A172 (cell line): ENCODE measurements at regions not wholly inside any gene's neighbourhood (a gene's known extent, or its start where the extent isn't known, plus 50 kb on each side); places are given as distances from the start of the nearest gene placed in this dataset.
"Not testable (repeated sequence)": the region's sequence is repeated elsewhere in the genome, so short reads cannot be mapped to it uniquely, and the experiment has no call there.

ENCODE experiments used
- DNase-seq: peaks from one replicate; pipeline ENCODE4 v3.0.0-alpha.2; 2015; ENCODE audit warnings: low spot score

DNA sequence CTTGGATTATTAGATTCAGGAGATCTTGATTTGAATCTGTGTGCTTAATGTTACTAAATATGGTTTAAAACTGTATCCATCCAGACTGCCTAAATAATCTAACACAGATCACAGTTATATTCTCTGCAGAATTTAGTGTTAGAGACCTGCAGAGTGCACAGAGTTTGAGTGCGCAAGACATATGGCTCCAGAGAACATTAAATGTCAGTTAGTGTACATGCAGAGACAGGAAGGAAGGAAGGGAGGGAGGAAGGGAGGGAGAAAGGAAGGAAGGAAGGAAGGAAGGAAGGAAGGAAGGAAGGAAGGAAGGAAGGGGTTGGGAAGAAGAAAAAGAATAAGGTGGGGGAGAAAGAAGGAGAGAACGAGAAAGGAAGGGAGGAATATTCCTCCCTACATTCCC, 210.0 kb upstream of the COX7C start:
- no peak for DNase-seq

DNA sequence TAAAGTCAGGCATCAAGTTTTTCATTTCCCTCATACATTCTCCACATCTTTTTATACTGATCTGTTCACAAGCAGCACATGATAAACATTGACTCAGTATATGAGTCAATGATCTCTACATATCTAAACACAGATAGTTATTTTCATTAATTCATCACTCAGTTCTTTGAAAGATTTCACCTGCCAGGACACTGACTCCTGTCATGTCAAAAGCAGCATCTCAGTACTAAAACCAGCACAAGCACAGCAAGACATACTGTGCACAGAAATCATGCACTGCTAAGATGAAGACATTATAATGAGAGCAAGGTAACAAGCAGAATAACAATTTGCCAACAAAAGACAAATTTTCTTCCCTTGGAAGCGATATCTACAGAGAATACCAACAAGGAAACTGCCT, 206.1 kb upstream of the COX7C start:
- no peak for DNase-seq

DNA sequence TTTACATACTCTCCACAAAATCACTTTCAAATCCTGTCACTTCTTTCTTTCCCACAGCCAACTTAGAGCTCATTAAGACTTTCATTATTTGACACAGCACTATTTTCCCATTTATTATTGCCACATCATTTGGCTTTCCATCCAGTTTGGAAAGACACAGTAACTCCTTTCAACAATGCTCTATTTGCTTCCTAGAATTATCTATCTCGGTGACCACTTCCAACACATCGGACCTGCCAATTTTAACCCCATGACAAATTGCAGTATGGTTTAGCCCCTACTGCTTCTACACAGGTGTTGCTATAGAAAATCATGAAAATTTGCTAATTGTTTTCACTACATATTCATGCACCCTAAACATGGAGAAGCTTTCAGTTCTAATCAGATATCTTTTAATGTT, 190.6 kb upstream of the COX7C start:
- DNase-seq: no peak

DNA sequence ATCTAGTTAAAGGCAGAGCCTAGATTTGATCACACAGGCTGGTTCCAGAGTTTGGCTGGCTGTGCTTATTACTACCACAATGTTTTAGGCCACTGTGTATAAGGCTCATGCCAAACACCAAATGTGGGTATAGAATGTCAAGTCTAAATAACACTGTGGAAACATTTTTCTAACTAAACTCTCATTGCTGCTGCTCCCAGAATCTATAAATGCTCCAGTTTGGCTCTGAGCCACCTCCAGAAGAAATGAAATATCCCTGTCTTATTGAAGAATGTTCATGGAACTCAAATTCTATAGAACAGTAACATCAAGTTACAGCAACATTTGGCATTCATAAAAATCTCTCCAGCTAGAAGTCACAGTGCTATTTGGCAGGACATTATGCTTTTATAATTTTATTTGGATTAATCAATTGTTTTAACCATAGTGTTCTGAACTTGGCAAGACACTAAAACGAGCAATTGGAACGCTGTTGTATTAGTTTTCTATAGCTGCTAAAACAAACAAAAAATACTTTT, 178.1 kb upstream of the COX7C start:
- no peak for DNase-seq

DNA sequence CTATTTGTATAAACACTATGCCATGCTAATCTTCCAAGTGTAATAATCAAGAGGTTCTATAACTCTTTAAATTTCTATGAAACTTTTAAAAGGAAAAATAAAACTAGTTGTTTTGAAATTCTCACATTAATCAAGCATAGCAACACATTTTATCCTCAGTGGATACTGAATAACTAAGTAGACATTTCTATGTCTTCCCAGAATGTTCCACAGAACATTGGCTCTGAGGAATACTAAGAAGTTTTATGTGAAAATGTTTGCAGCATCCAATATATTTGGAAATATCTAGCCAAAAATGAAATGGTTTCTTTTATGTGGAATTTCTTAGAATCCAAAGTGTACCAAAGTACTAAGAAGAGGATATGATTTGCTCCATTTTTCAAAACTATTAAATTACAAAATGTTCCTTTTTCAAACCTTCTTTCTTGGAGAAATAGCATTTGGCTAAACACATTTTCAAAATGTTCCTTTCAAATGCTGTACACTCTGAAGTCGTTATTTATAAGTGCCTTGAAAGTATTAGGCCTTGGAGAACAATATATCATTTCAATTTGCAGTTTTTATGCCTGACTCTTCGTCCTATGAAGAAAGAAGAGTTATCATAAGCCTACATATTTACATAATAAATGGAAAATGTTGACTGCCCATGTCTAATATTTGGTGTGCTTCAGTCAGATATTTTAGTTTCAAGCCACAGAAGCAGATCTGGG, 175.6 kb upstream of the COX7C start:
- DNase-seq: no peak

DNA sequence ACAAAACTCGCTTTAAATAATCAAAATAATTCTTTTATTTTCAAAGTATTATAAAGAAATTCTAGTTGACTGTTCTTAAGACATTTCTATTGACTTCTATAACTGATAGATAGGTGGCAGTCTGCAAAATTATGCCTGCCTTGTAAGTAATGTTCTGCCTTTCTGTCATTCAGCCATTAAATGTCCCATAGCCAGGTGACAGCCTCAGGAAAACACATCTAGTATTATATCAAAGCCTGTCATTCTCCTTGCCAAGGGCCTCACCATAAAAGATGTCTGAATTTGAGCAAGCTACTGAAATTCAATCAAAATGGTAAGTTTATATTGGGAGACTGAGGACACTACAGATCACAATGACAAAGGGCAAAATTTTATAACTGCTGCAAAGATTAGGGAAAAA, 170.4 kb upstream of the COX7C start:
- DNase-seq: no peak

DNA sequence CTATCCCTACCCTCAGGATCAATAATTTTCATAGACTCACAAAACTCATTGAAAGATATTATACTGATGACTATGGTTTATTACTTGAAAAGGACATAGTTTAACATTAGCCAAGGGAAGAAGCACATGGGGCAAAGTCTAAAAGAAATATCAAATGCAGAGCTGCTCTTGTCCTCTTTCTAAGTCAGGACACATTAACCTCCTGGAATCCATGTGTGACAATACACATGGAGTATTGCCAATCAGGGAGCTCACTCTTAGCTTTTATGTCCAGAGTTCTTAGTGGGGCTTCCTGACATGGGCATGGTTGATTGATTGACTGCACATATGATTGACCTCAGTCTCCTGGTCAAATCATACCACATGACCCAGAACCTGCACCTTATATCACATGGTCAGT, 165.5 kb upstream of the COX7C start:
- no peak for DNase-seq

DNA sequence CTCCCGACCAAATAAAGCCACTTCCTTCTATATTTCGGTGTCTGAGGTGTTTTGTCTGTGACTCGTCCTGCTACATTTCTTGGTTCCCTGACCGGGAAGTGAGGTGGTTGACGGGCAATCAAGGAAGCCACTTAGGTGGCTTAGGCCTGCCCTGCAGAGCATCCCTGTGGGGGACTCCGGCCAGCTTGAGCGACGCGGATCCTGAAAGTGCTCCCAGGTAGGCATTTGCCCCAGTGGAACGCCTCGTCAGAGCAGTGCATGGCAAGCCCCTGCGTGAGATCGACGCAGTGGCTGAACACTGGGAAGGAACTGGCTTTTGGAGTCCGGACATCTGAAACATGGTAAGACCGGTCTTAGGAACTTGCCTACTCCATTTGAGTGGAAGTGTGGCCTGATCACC, 157.2 kb upstream of the COX7C start:
- no peak for DNase-seq

DNA sequence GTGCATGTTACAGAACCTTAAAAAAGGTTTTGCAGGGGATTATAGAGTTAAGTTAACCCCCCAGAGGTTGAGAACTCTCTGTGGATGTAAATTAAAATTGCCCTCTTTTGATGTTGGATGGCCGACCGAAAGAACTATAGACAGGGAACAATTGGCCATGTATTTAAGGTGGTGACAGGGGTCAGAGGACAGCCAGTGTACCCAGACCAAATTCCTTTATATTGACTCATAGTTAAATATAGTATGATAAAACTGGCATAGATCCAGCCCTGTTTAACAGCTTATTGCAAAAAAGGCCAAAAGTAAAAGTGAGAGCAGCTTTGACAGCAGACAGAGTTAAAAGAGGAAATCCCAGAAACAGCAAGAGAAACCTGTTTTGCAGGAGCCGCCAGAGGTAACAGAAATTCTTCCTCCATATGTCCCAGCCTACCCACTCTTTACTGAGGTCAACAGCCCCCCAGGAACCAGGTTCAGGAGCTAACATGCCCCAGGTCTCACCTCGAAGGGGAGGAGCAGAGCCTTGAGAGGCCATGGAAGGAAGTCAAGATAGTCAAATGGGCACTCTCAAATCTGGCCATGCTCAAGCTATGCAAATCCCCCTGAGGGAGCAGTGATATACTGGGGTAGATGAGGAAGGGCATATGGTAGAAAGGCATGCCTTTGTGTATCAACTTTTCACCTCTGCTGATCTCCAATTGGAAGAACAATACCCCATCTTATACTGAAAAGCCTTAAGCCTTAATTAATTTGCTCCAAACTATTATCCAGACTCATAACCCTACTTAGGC, 156.4 kb upstream of the COX7C start:
- DNase-seq: peak; percentile 49

DNA sequence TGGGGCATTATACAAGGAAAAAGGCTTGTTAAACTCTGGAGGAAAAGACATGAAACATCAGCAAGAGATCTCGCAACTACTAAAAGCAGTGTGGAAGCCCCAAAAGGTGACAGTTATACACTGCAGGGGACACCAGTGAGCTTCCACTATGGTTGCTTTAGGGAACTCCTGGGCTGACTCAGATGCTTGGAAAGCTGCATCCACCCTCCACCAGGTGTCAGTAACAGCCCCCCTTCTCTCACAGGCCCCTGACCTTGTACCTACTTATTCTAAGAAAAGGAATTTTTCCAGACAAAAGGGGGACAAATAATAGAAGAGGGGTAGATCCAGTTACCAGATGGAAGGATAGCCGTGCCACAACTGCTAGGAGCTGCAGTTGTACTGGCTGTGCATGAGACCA, 154.4 kb upstream of the COX7C start:
- DNase-seq: no peak

DNA sequence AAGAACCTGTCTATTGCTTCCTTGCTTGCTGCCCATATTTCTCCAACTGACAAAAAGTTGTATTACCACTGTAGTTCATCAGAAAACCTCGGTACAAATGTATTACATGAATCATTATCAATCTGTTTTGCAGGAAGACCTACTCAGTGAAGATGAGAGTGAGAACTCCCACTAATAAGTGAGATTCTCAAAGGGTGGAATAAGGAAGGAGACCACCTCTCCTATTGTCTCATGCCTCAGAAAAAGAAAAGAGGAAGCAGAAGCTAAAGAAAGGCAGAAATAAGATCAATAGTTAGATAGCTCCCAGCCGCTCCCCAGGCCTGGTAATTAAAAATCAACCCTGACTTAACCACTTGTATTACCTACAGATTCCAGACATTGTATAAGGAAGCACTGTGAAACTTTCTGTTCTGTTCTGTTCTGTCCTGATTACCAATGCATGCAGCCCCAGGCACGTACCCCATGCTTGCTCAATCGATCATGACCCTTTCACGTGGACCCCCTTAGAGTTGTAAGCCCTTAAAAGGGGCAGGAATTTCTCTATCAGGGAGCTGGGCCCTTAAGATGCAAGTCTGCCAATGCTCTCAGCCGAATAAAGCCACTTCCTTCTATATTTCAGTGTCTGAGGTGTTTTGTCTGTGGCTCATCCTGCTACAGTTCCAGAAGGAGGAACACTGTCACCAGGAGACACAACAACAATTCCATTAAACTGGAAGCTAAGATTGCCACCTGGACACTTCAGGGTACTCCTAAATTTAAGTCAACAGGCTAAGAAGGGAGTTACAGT, 152.5 kb upstream of the COX7C start:
- no peak for DNase-seq

DNA sequence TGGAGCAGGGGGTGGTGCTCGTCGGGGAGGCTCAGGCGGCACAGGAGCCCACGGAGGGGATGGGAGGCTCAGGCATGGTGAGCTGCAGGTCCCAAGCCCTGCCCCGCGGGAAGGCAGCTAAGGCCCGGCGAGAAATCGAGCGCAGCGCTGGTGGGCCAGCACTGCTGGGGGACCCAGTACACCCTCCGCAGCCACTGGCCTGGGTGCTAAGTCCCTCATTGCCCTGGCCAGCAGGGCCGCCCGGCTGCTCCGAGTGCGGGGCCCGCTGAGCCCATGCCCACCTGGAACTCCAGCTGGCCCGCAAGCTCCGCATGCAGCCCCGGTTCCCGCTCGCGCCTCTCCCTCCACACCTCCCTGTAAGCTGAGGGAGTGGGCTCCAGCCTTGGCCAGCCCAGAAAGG, 151.0 kb upstream of the COX7C start:
- not testable (repeated sequence) for DNase-seq

DNA sequence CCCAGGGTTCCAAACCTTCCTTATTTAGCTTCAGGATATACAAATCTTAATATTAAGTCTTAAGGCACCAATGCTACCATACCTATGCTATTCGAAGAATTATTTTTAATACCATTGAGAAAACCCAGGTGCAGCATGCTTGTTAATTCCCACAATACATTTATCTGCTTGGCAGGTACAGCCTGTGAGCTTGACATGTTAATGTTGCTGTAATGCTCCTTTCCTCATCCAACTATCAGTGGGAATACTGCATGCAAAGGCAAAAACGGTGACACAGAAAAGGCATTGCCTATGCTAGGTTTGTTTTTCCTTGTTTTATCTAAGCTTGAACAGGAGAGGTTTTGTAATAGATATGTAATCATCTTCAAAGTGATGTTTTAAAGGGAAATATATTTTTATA, 135.7 kb upstream of the COX7C start:
- no peak for DNase-seq

DNA sequence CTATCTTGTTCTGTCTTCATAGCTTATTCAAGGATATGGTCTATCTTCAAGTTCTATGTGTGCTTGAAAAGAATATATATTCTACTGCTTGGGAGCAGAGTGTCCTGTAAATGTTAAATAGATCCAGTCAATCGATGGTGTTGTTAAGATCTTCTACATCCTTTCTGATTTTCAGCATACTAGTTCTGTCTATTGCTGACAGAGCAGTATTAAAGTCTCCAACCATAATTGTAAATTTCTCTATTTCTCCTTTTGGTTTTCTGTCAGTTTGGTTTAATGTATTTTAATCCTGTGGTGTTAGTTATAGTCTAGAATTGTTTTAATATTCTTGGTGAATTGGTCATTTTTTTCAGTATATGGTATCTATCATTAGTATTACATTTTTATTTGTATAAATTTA, 124.0 kb upstream of the COX7C start:
- no peak for DNase-seq

DNA sequence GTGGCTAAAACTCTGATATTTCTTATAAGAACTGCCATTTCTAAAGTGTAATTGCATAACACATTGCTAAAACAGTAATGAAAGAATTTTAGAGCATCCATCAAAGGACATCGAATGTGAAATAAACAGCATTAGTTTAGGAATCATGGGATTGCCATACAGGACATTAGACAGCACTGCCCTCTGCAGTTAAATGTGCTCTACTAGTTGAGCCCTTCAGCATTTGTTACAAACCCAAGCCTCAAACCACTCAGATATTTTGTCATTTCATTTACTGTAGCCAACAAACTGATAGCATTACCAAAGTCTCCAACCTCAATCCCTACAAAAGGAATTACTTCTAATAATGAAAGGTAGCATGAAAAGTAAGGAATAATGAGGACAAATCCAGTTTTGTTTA, 116.8 kb upstream of the COX7C start:
- DNase-seq: peak; percentile 6

DNA sequence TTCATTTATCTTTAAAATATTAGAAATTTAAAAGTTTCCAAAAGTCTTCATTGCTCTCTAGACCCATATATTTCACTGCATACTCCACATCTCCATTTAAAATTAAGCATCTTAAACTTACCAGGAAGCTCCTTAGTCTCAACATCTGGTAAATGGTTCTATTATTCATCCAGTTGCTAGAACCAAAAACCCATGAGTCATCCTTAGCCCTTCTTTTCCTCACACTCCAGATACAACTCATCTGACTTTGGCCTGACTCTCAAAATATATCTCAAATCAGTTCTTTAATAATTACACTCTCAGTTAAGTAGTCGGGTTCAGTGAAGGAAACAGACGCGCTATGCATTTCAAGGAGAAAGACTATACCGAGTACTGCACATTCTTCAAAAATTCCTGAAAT, 110.2 kb upstream of the COX7C start:
- no peak for DNase-seq

DNA sequence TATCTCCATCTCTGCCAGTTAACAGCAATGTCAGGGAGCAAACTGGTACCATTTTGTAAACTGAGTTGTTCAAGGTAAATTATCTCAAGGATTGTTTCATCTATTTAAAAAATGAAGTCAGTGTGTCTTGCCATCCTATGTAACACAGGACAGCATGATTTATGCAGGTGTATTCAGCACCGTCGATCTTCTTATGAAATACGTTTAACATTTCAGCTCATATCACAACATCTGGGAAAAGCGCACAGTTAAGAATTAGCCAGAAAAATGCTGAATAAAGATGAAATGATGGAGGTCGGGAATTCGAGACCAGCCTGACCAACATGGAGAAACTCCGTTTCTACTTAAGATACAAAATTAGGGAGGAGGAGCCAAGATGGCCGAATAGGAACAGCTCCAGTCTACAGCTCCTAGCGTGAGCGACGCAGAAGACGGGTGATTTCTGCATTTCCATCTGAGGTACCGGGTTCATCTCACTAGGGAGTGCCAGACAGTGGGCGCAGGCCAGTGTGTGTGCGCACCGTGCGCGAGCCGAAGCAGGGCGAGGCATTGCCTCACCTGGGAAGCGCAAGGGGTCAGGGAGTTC, 107.3 kb upstream of the COX7C start:
- DNase-seq: not testable (repeated sequence)

DNA sequence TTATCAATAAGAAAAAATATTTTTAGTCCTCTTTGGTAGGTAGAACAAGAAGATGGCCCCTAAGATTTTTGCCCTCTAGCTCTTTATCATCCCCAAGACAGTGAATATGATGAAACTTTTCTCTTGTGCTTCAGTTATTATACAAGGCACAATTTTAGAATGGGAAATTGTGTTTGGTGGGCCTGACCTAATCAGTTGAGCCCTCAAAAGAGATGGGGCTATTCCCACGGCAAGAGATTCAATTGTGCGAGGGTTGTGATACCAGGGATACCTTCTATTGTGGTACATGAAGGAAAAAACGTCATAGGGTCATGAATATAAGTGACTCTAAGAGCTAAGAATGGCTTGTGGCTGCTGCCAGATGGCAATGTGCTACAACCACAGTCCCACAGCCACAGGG, 94.0 kb upstream of the COX7C start:
- DNase-seq: no peak

DNA sequence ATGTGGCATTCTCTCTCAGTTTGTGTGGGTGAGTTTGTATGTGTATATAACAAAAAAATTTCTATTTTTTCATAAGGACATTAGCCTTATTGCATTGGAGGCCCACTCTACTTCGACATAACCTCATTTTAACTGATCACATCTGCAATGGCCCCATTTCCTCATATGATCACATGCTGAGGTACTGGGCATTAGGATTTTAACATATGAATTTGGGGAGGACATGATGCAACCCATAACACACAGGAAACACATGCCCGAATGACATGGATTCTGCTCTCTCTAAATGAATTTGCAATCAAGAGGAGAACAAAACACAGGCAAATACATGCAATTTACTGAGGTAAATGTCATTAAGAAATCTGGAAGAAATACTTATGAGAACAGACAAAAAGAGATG, 92.1 kb upstream of the COX7C start:
- DNase-seq: no peak

DNA sequence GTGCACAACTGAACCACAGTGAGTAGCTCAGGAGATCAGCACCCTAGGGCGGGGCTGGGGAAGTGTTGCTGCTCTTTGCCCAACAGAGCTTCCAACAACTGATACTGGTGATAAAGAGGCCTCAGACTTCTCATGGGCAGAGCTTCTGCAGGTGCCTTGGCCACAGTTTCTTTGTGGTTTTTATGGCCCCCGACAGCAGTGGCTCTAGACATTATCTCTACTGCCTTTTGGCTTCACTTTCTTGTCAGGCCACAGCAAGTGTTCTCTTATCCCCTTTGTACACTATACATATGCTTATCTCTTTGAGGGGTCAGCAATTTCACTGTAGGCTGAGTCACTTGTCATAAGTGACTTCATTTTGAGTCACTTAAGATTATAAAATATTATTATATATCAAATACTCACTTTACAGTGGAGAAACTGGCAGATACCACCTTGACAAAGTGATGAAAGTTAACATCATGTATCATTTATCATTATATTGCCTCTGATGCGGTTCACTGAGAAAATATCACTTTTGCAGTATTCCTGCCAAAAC, 90.9 kb upstream of the COX7C start:
- peak; percentile 1 for DNase-seq

DNA sequence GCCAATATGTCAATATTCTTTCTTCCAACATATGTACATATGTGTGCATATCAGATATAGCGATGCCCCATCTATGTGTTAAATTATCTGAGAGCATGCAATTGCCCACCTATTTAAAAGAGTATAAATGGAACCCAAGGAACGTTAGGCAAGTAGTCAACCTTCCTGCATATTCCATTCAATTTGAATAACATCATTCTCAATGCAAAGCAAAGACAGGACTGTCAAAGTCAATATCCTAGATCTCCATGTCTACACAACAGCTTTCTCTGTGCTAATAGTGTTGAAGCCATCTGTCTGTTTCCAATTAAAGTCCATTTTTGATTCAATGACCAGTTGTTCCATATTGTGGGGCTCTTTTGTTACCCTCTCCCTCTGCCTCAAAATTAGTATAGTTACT, 85.3 kb upstream of the COX7C start:
- DNase-seq: no peak

DNA sequence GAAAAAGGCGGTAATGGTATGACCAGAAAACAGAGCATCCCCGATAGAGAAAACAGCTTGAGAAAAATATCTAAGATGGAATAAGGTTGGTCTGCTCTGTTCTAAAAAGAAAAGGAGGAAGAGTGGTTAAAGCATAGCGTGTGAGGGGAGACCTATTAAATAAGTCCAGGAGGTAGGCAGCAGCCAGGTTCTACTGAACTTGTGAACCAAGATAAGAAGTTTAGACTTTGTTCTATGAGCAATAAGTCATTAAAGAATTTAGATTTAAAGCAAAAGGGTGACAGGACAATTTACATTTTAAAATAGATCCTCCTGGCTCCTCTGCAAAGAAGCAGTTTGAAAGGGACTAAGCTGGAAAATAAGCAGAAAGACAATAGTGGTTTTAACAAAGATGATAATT, 81.3 kb upstream of the COX7C start:
- no peak for DNase-seq
